ENCODE measurements at regions not wholly inside any gene's neighbourhood (a gene's known extent, or its start where the extent isn't known, plus 50 kb on each side); places are given as distances from the start of the nearest gene placed in this dataset.

DNA sequence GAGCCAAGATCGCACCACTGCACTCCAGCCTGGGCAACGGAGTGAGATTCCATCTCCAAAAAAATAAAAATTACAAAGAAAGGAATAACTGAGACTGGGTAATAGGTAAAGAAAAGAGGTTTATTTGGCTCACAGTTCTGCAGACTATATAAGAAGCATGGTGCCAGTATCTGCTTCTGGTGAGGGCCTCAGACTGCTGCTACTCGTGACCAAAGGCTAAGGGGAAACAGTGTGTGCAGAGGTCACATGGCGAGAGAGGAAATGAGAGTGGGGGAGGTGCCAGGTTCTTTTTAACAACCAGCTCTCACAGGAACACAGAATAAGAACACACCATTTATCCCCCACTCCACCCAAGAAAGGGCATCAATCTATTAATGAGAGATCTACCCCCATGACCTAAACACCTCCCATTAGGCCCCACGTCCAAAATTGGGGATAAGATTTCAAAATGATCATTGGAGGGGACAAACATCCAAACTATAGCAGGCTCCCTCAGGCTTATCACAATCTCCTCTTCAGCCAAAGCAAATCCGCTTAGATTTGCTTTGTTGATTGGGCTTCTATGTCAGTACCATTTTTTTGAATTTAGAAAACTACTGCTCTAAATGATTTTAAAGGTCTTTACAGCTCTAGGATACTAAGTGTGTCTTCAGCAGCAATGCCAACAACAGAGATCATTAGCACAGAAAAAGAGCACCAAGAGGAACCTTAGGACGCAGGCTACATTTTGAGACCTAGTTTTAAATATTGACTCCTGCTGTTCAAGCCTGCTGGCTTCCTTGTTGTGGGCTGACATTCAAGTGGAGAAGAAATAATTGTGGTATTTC, 84.2 kb upstream of the TBL1XR1 start:
- H3K9me3 ChIP-seq (ENCODE audit: insufficient read depth, low read depth, low read length), result no peaks in the 10 kb centered on the region
- no peaks in the 10 kb centered on the region for H3K36me3 ChIP-seq (ENCODE audit: insufficient read depth, low read length)
- H3K4me3 ChIP-seq (ENCODE audit: low read length), result no peak overlapping the region
- no peak overlapping the region; the same call in 1 of the 2 replicates for H3K9ac ChIP-seq (ENCODE audit: low read depth, low read length)
- WGBS, result 55% methylated on average over 4 of the region's 7 CpGs
- H3K27ac ChIP-seq (ENCODE audit: low read depth, low read length), result peak overlapping the region; percentile 51; the same call in 1 of the 2 replicates
- H3K27me3 ChIP-seq (ENCODE audit: insufficient read depth, low read length), result no peaks in the 10 kb centered on the region
- peaks cover 34% of the 10 kb centered on the region for H3K4me1 ChIP-seq (ENCODE audit: insufficient read depth, low read length)

DNA sequence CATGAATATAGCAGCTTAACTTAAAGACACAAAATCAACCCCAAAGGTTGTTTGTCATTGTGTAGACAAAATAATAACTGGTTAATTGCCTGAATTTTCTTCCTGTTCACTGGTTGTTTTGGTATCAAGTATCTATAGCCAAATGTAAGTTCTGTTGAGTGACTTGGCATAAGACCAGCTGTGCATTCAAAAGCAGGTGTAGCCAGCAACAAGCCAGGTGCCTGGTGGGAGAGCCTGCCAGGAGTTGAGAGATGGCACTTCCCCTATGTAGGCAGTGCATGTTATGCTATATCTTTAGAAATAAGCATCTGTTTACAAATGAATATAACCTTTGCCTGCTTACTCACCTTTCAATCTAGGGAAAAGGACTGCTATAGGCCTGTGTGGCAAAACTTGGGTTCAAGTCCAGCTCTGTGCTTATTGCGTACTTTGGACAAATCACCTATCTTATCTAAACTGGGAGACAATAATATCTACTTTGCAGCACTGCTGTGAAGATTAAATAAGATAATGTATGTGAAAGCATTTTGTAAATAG, 84.9 kb upstream of the TBL1XR1 start:
- H3K4me3 ChIP-seq (ENCODE audit: low read length), result no peak overlapping the region
- no peaks in the 10 kb centered on the region for H3K36me3 ChIP-seq (ENCODE audit: insufficient read depth, low read length)
- H3K27ac ChIP-seq (ENCODE audit: low read depth, low read length), result peak overlapping the region; percentile 51; the same call in 1 of the 2 replicates
- 100% methylated on average over 1 of the region's 1 CpG for WGBS
- no peak overlapping the region for H3K9ac ChIP-seq (ENCODE audit: low read depth, low read length)
- H3K27me3 ChIP-seq (ENCODE audit: insufficient read depth, low read length), result no peaks in the 10 kb centered on the region
- H3K4me1 ChIP-seq (ENCODE audit: insufficient read depth, low read length), result peaks cover 34% of the 10 kb centered on the region
- H3K9me3 ChIP-seq (ENCODE audit: insufficient read depth, low read depth, low read length), result no peaks in the 10 kb centered on the region

DNA sequence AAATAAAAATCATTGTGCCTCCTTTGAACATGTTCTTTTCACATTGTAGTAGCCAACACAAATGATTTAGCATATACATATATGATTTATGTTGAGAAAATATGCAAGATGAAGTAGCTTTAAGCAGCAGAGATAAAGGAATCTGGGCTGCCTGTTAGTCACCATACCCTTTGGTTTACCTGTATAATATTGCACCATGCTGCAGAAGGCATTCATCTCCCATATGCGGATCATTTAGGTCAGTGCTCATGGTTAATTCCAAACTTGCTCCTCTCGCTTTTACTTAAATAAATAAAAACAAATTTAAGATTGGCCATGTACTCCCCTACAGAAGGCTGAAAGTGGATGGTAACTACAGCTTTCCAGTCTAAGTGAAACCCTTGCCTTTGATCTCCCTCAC, 86.7 kb upstream of the TBL1XR1 start:
- WGBS, result 25% methylated on average over 2 of the region's 2 CpGs
- no peak overlapping the region for H3K4me3 ChIP-seq (ENCODE audit: low read length)
- peaks cover 32% of the 10 kb centered on the region for H3K4me1 ChIP-seq (ENCODE audit: insufficient read depth, low read length)
- no peaks in the 10 kb centered on the region for H3K27me3 ChIP-seq (ENCODE audit: insufficient read depth, low read length)
- H3K9me3 ChIP-seq (ENCODE audit: insufficient read depth, low read depth, low read length), result no peaks in the 10 kb centered on the region
- H3K9ac ChIP-seq (ENCODE audit: low read depth, low read length), result no peak overlapping the region
- no peaks in the 10 kb centered on the region for H3K36me3 ChIP-seq (ENCODE audit: insufficient read depth, low read length)
- H3K27ac ChIP-seq (ENCODE audit: low read depth, low read length), result no peak overlapping the region; the same call in 1 of the 2 replicates

DNA sequence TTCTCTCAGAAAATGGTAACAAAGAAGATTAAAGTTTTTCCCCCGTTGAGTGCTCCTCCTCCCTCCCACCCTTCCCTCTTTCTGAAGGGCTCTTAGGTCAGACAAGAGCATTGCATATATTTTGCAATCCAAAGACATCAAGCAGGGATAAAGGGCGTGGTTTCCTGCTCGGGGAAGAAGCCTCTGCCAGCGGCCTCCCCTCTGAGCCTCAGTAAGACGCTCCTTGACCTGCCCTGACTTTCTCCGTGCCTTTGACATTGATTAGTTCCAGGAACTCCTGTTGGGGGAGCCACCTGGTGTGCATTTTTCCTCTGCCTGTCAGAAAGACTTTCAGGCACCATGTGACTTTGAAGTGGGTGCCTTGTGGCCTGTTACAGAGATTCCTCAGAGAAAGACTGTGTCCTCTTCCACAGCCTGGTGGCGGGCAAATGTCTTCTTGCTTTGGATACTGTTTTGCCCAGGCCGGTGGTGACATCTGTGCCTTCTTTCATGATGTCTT, 87.2 kb upstream of the TBL1XR1 start:
- no peaks in the 10 kb centered on the region for H3K27me3 ChIP-seq (ENCODE audit: insufficient read depth, low read length)
- H3K36me3 ChIP-seq (ENCODE audit: insufficient read depth, low read length), result no peaks in the 10 kb centered on the region
- H3K9ac ChIP-seq (ENCODE audit: low read depth, low read length), result no peak overlapping the region
- H3K27ac ChIP-seq (ENCODE audit: low read depth, low read length), result no peak overlapping the region; the same call in 1 of the 2 replicates
- WGBS, result 12% methylated on average over 8 of the region's 8 CpGs
- peaks cover 27% of the 10 kb centered on the region for H3K4me1 ChIP-seq (ENCODE audit: insufficient read depth, low read length)
- H3K4me3 ChIP-seq (ENCODE audit: low read length), result no peak overlapping the region
- H3K9me3 ChIP-seq (ENCODE audit: insufficient read depth, low read depth, low read length), result no peaks in the 10 kb centered on the region

DNA sequence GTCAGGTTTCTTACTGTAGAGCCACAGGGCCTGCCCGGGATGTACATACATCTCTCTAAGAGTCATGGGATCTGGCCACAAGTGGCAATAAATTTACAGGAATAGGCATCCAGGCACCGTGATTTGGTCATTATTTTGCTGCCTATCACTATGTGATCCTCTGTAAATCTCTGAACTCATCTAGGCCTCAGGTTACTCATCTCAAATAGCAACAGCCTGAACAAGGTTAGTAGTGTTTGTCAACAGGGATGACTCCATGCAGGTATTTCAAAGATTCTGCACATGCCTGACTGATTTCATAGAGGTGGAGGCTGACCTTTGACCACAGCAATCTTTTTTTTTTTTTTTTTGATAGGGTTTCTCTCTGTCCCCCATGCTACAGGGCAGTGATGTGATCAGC, 88.8 kb upstream of the TBL1XR1 start:
- H3K36me3 ChIP-seq (ENCODE audit: insufficient read depth, low read length), result no peaks in the 10 kb centered on the region
- H3K27ac ChIP-seq (ENCODE audit: low read depth, low read length), result no peak overlapping the region
- no peak overlapping the region for H3K9ac ChIP-seq (ENCODE audit: low read depth, low read length)
- H3K9me3 ChIP-seq (ENCODE audit: insufficient read depth, low read depth, low read length), result no peaks in the 10 kb centered on the region
- 88% methylated on average over 2 of the region's 2 CpGs for WGBS
- peaks cover 23% of the 10 kb centered on the region for H3K4me1 ChIP-seq (ENCODE audit: insufficient read depth, low read length)
- no peaks in the 10 kb centered on the region for H3K27me3 ChIP-seq (ENCODE audit: insufficient read depth, low read length)
- no peak overlapping the region for H3K4me3 ChIP-seq (ENCODE audit: low read length)

DNA sequence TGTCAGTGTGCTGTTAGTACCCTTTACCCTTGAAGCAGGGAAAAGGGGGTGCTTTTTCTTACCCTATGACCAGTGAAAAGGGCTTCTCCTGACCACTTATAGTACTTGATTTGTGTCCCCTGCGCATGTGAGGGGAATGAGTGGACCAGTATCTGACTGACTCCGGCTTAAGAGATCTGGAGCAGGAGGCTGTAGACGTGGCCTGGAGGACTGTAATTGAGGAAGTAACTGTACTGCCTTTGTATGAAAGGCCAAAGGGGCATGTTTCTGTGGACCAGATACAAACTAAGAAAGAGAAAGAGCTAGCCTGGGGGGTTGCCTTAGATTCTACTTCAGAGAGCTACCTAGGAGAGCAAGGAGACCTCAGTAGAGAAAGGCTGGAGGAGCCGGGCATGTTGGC, 89.9 kb upstream of the TBL1XR1 start:
- Histone ChIP-seq H3K27me3 (ENCODE audit: insufficient read depth, low read length) (no peaks in the 10 kb centered on the region), H3K9ac (ENCODE audit: low read depth, low read length) (no peak overlapping the region), H3K4me3 (ENCODE audit: low read length) (no peak overlapping the region), H3K36me3 (ENCODE audit: insufficient read depth, low read length) (no peaks in the 10 kb centered on the region), H3K4me1 (ENCODE audit: insufficient read depth, low read length) (peaks cover 14% of the 10 kb centered on the region), H3K9me3 (ENCODE audit: insufficient read depth, low read depth, low read length) (no peaks in the 10 kb centered on the region), H3K27ac (ENCODE audit: low read depth, low read length) (no peak overlapping the region)
- 88% methylated on average over 4 of the region's 4 CpGs for WGBS

DNA sequence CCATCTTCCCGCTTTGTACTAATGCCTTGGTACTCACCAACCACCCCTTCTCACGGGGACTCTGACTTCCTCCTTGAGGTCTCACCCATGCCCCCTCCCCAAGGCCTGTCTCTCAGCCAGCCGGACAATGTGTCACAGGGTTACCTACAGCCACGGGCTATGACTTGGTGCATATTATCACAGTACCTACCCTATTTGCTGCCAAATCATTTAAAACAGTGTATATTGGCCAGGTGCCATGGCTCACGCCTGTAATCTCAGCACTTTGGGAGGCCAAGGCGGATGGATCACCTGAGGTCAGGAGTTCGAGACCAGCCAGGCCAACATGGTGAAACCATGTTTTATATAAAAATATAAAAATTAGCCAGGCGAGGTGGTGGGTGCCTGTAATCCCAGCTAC, 93.4 kb upstream of the TBL1XR1 start:
- 96% methylated on average over 8 of the region's 8 CpGs for WGBS
- H3K9me3 ChIP-seq (ENCODE audit: insufficient read depth, low read depth, low read length), result no peaks in the 10 kb centered on the region

DNA sequence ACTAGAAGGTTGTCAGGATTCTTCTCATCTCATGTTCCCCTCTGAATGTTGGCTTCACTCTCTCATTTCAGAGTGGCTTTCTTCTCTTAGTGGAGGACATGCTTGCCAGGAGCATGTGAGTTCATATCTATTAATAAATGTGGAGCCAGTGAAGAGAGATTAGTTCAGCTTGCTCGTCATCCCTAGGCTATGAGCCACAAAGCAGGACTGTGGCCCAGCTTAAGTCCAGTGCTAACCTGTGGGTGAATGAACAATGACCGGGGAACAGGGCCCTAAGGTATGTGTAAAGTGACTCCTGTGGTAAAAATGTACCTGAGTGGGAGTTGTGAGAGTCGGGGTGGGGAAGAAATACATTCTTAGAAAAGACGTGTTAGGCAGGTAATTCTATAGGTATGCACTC, 96.9 kb upstream of the TBL1XR1 start:
- Histone ChIP-seq H3K9me3 (ENCODE audit: insufficient read depth, low read depth, low read length) (no peaks in the 10 kb centered on the region), H3K4me3 (ENCODE audit: low read length) (no peak overlapping the region), H3K27me3 (ENCODE audit: insufficient read depth, low read length) (no peaks in the 10 kb centered on the region), H3K4me1 (ENCODE audit: insufficient read depth, low read length) (no peaks in the 10 kb centered on the region), H3K9ac (ENCODE audit: low read depth, low read length) (no peak overlapping the region), H3K27ac (ENCODE audit: low read depth, low read length) (no peak overlapping the region), H3K36me3 (ENCODE audit: insufficient read depth, low read length) (no peaks in the 10 kb centered on the region)
- WGBS, result 91% methylated on average over 4 of the region's 4 CpGs

More for the DNA sequence above, 93.4 kb upstream of the TBL1XR1 start:
- H3K27ac ChIP-seq (ENCODE audit: low read depth, low read length), result no peak overlapping the region
- H3K36me3 ChIP-seq (ENCODE audit: insufficient read depth, low read length), result no peaks in the 10 kb centered on the region
- no peaks in the 10 kb centered on the region for H3K27me3 ChIP-seq (ENCODE audit: insufficient read depth, low read length)
- no peaks in the 10 kb centered on the region for H3K4me1 ChIP-seq (ENCODE audit: insufficient read depth, low read length)
- no peak overlapping the region for H3K4me3 ChIP-seq (ENCODE audit: low read length)
- H3K9ac ChIP-seq (ENCODE audit: low read depth, low read length), result no peak overlapping the region

DNA sequence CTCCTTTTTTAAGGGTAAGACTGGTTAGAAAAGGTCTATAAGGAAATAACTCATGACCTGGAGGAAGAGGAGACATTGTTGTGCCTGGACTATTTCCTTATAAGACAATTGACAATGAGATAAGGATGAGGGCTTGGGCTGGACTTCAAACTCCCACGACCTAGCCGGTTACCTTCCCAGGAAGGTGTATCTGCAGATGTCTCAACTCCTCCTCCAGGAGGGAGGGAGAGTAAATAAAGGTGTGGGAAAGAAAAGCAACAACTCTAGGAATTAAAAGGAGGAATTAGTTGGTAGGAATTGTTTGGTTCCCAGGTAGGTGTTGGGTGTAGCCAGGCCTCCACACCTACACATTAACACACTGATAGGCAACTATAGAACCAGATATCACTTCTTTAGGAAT, 97.8 kb upstream of the TBL1XR1 start:
- Histone ChIP-seq H3K27me3 (ENCODE audit: insufficient read depth, low read length) (no peaks in the 10 kb centered on the region), H3K36me3 (ENCODE audit: insufficient read depth, low read length) (no peaks in the 10 kb centered on the region), H3K4me3 (ENCODE audit: low read length) (no peak overlapping the region), H3K4me1 (ENCODE audit: insufficient read depth, low read length) (no peaks in the 10 kb centered on the region), H3K9ac (ENCODE audit: low read depth, low read length) (no peak overlapping the region), H3K9me3 (ENCODE audit: insufficient read depth, low read depth, low read length) (no peaks in the 10 kb centered on the region), H3K27ac (ENCODE audit: low read depth, low read length) (no peak overlapping the region)
- WGBS, result 92% methylated on average over 2 of the region's 2 CpGs

DNA sequence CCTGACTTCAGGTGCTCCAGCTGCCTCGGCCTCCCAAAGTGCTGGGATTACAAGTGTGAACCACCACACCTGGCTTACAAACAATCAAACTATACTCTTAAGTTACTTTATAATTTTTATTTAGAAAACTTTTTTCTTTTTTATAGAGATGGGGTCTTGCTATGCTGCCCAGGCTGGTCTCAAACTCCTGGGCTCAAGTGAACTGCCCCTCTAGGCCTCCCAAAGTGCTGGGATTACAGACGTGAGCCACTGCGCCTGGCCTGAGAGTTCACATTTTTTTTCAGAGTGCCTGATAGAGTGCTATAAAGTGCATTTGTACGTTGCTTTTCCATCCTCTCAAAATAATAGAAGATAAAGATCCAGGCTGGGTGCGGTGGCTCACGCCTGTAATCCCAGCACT, 102.0 kb upstream of the TBL1XR1 start:
- Histone ChIP-seq H3K9me3 (ENCODE audit: insufficient read depth, low read depth, low read length) (no peaks in the 10 kb centered on the region), H3K9ac (ENCODE audit: low read depth, low read length) (no peak overlapping the region), H3K27ac (ENCODE audit: low read depth, low read length) (no peak overlapping the region), H3K27me3 (ENCODE audit: insufficient read depth, low read length) (no peaks in the 10 kb centered on the region), H3K4me1 (ENCODE audit: insufficient read depth, low read length) (no peaks in the 10 kb centered on the region), H3K36me3 (ENCODE audit: insufficient read depth, low read length) (no peaks in the 10 kb centered on the region), H3K4me3 (ENCODE audit: low read length) (no peak overlapping the region)
- WGBS, result 94% methylated on average over 6 of the region's 6 CpGs

DNA sequence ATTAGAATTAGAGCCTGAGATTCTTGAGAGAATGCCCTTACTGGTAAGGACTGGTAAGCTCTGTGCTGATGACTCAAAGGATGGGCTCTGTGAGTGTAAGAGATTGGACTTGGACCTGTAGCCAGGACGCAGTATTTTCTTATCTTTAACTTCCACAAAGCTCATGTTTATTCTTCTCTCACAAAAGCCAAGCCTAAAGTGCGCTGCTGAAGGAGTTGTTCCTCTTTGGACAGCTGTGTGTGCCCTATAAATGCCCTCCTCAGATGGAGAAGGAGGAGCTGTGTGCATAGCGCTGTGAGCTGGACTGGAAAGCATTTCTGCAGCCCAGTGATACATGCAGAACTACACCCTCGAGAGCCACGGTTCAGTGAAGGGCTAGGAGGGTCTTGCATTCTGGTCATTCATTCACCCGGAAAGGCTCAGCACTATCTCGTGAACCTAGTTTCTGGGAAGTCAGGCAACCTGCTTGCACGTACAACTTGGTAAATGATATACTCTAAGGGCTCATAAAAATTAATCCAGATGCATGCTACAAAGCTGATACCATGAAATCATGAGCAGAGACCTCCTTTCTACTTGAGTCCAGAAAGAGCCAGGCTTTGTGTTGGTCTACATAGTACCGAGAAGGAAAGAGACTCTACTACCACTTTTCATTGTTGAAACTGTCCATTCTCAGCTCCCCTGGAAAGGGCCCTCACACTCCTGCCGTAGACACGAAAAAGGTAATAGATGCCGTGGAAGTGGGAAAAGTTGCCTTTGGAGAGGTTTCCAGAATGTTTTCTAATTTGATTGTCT, 103.0 kb upstream of the TBL1XR1 start:
- Histone ChIP-seq H3K4me3 (ENCODE audit: low read length) (no peak overlapping the region), H3K9me3 (ENCODE audit: insufficient read depth, low read depth, low read length) (no peaks in the 10 kb centered on the region), H3K27ac (ENCODE audit: low read depth, low read length) (no peak overlapping the region), H3K27me3 (ENCODE audit: insufficient read depth, low read length) (no peaks in the 10 kb centered on the region), H3K36me3 (ENCODE audit: insufficient read depth, low read length) (no peaks in the 10 kb centered on the region), H3K4me1 (ENCODE audit: insufficient read depth, low read length) (no peaks in the 10 kb centered on the region), H3K9ac (ENCODE audit: low read depth, low read length) (no peak overlapping the region)
- WGBS, result 91% methylated on average over 12 of the region's 12 CpGs

Data from HUES64 (cell line).